WTC11 (cell line): ENCODE measurements at regions not wholly inside any gene's neighbourhood (a gene's known extent, or its start where the extent isn't known, plus 50 kb on each side); places are given as distances from the start of the nearest gene placed in this dataset.

Source experiments
- ATAC-seq: fragments of 200-7000 bp; cut with Tn5 transposase; 2 replicates; pipeline ENCODE4 v1.10.0; 2021; ENCODE audit warnings: mild to moderate bottlenecking, moderate library complexity
- CTCF ChIA-PET: fragments of 300-600 bp; sonication (Branson Sonifier 250); formaldehyde crosslinking; loops from one replicate; lab custom pipeline; 2021; ENCODE audit warnings: antibody characterized with exemption; lab: Charles Lee
- POLR2A ChIA-PET: fragments of 350-600 bp; sonication (Branson Sonifier 250); formaldehyde crosslinking; loops from one replicate; lab custom pipeline; 2021; ENCODE audit warnings: antibody characterized with exemption; lab: Charles Lee
- DNase-seq: peaks from one replicate; pipeline ENCODE4 v3.0.0; 2021; ENCODE audit warnings: low spot score
- H3K27ac Mint-ChIP-seq: 2 replicates; pipeline ENCODE4 v1.8.0; 2021; ENCODE audit warnings: mixed read lengths
- H3K27me3 Mint-ChIP-seq: 2 replicates; pipeline ENCODE4 v1.8.0; 2021; ENCODE audit warnings: low read depth, mild to moderate bottlenecking, moderate library complexity, mixed read lengths
- H3K36me3 Mint-ChIP-seq: 2 replicates; pipeline ENCODE4 v1.8.0; 2021; ENCODE audit warnings: mixed read lengths
- H3K4me1 Mint-ChIP-seq: 2 replicates; pipeline ENCODE4 v1.8.0; 2022; ENCODE audit warnings: mixed read lengths
- H3K4me3 Mint-ChIP-seq: 2 replicates; pipeline ENCODE4 v1.8.0; 2021; ENCODE audit warnings: mild to moderate bottlenecking, moderate library complexity, mixed read lengths
- H3K9me3 Mint-ChIP-seq: 2 replicates; pipeline ENCODE4 v1.8.0; 2021; ENCODE audit warnings: mixed read lengths
- ESRRA ChIP-seq: sonication (generic); formaldehyde crosslinking; IDR thresholded peaks from 2 replicates; pipeline ENCODE4 v1.8.1; 2022; ENCODE audit warnings: mild to moderate bottlenecking, missing genetic modification reagents, borderline replicate concordance
- FOXK1 ChIP-seq: sonication (generic); formaldehyde crosslinking; IDR thresholded peaks from 2 replicates; pipeline ENCODE4 v1.8.0; 2022; ENCODE audit warnings: mild to moderate bottlenecking, moderate library complexity, missing genetic modification reagents
- HMGA2 ChIP-seq: fragments of 250-450 bp; sonication (Bioruptor Pico); IDR thresholded peaks from 2 replicates; pipeline ENCODE4 v1.4.0; 2021; ENCODE audit warnings: mild to moderate bottlenecking, moderate library complexity
- IRF2 ChIP-seq: sonication (generic); formaldehyde crosslinking; IDR thresholded peaks from 2 replicates; pipeline ENCODE4 v1.8.0; 2022; ENCODE audit warnings: low read depth, missing genetic modification reagents, borderline replicate concordance
- NFYB ChIP-seq: sonication (generic); formaldehyde crosslinking; conservative IDR thresholded peaks from 2 replicates; pipeline ENCODE4 v1.8.0; 2022; ENCODE audit warnings: low read depth, missing genetic modification reagents
- NR1H2 ChIP-seq: sonication (generic); formaldehyde crosslinking; IDR thresholded peaks from 2 replicates; pipeline ENCODE4 v1.9.0; 2021; ENCODE audit warnings: mild to moderate bottlenecking, moderate library complexity, missing genetic modification reagents
- OVOL2 ChIP-seq: fragments of 250-450 bp; sonication (Bioruptor Pico); IDR thresholded peaks from 2 replicates; pipeline ENCODE4 v1.9.0; 2021; ENCODE audit warnings: mild to moderate bottlenecking, borderline replicate concordance
- ZBTB21 ChIP-seq: sonication (generic); formaldehyde crosslinking; IDR thresholded peaks from 2 replicates; pipeline ENCODE4 v1.8.1; 2023; ENCODE audit warnings: mild to moderate bottlenecking, missing genetic modification reagents, borderline replicate concordance
- ZNF138 ChIP-seq: sonication (generic); formaldehyde crosslinking; conservative IDR thresholded peaks from 2 replicates; pipeline ENCODE4 v1.8.1; 2022; ENCODE audit warnings: mild to moderate bottlenecking, moderate library complexity, missing genetic modification reagents
- ZNF219 ChIP-seq: sonication (generic); formaldehyde crosslinking; IDR thresholded peaks from 2 replicates; pipeline ENCODE4 v1.8.0; 2023; ENCODE audit warnings: missing genetic modification reagents, mild to moderate bottlenecking, borderline replicate concordance
- ZNF232 ChIP-seq: sonication (generic); formaldehyde crosslinking; IDR thresholded peaks from 2 replicates; pipeline ENCODE4 v1.8.0; 2022; ENCODE audit warnings: mild to moderate bottlenecking, missing genetic modification reagents
- ZNF396 ChIP-seq: fragments of 250-450 bp; sonication (Bioruptor Pico); IDR thresholded peaks from 2 replicates; pipeline ENCODE4 v1.8.0; 2021; ENCODE audit warnings: mild to moderate bottlenecking, moderate library complexity, borderline replicate concordance
- TF ChIP-seq, protein P1 (sequence below): fragments of 250-450 bp; sonication (Bioruptor Pico); IDR thresholded peaks from 2 replicates; pipeline ENCODE4 v1.9.0; 2021; ENCODE audit warnings: mild to moderate bottlenecking
- TF ChIP-seq, protein P2 (sequence below): sonication (generic); formaldehyde crosslinking; IDR thresholded peaks from 2 replicates; pipeline ENCODE4 v1.8.1; 2022; ENCODE audit warnings: low read depth, mild to moderate bottlenecking, moderate library complexity, missing genetic modification reagents, borderline replicate concordance
- TF ChIP-seq, protein P3 (sequence below): sonication (generic); formaldehyde crosslinking; conservative IDR thresholded peaks from 2 replicates; pipeline ENCODE4 v1.8.1; 2022; ENCODE audit warnings: mild to moderate bottlenecking, missing genetic modification reagents
- TF ChIP-seq, protein P4 (sequence below): fragments of 250-450 bp; sonication (Bioruptor Pico); IDR thresholded peaks from 2 replicates; pipeline ENCODE4 v1.9.0; 2021; ENCODE audit warnings: mild to moderate bottlenecking, borderline replicate concordance
- TF ChIP-seq, protein P5 (sequence below): sonication (generic); formaldehyde crosslinking; IDR thresholded peaks from 2 replicates; pipeline ENCODE4 v1.8.1; 2023; ENCODE audit warnings: mild to moderate bottlenecking, missing genetic modification reagents, moderate library complexity
- TF ChIP-seq, protein P6 (sequence below): sonication (generic); formaldehyde crosslinking; IDR thresholded peaks from 2 replicates; pipeline ENCODE4 v1.8.1; 2023; ENCODE audit warnings: mild to moderate bottlenecking, missing genetic modification reagents
- TF ChIP-seq, protein P7 (sequence below): fragments of 250-450 bp; sonication (Bioruptor Pico); IDR thresholded peaks from 2 replicates; pipeline ENCODE4 v2.1.2; 2022; ENCODE audit warnings: mild to moderate bottlenecking, moderate library complexity
- TF ChIP-seq, protein P8 (sequence below): sonication (generic); formaldehyde crosslinking; IDR thresholded peaks from 2 replicates; pipeline ENCODE4 v1.8.1; 2022; ENCODE audit warnings: low read depth, missing genetic modification reagents, borderline replicate concordance

DNA sequence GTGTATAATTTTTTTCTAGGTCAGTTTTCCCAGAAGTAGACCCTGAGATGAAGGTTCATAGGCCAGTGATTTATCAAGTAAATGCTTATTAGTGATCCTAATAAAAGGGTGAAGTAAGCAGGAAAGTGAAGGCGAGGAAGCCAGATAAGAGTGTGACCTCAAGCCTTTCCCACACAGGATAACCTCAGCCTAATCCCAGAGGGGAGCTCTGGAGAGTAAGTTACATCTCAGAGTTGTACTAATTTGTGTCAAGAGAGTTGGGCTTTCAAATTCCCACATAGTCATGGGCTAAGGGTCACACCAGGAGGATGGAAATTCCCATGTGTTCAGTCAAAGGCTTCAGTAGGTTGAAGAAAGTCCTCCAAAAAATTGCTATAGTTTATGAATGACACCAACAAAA is 191.4 kb downstream of the ADGRA3 start:
- POLR2A ChIA-PET, result no interaction called here
- no peak for TF ChIP-seq IRF2 (CRISPR knock-in tag)
- TF ChIP-seq, protein P1, sequence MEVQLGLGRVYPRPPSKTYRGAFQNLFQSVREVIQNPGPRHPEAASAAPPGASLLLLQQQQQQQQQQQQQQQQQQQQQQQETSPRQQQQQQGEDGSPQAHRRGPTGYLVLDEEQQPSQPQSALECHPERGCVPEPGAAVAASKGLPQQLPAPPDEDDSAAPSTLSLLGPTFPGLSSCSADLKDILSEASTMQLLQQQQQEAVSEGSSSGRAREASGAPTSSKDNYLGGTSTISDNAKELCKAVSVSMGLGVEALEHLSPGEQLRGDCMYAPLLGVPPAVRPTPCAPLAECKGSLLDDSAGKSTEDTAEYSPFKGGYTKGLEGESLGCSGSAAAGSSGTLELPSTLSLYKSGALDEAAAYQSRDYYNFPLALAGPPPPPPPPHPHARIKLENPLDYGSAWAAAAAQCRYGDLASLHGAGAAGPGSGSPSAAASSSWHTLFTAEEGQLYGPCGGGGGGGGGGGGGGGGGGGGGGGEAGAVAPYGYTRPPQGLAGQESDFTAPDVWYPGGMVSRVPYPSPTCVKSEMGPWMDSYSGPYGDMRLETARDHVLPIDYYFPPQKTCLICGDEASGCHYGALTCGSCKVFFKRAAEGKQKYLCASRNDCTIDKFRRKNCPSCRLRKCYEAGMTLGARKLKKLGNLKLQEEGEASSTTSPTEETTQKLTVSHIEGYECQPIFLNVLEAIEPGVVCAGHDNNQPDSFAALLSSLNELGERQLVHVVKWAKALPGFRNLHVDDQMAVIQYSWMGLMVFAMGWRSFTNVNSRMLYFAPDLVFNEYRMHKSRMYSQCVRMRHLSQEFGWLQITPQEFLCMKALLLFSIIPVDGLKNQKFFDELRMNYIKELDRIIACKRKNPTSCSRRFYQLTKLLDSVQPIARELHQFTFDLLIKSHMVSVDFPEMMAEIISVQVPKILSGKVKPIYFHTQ, result no peak
- TF ChIP-seq OVOL2 (CRISPR knock-in tag), result no peak
- no peak for TF ChIP-seq ZNF219
- TF ChIP-seq, protein P2, sequence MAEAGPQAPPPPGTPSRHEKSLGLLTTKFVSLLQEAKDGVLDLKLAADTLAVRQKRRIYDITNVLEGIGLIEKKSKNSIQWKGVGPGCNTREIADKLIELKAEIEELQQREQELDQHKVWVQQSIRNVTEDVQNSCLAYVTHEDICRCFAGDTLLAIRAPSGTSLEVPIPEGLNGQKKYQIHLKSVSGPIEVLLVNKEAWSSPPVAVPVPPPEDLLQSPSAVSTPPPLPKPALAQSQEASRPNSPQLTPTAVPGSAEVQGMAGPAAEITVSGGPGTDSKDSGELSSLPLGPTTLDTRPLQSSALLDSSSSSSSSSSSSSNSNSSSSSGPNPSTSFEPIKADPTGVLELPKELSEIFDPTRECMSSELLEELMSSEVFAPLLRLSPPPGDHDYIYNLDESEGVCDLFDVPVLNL (CRISPR knock-in tag), result no peak
- no peak for TF ChIP-seq ZNF396 (CRISPR knock-in tag)
- TF ChIP-seq, protein P3, sequence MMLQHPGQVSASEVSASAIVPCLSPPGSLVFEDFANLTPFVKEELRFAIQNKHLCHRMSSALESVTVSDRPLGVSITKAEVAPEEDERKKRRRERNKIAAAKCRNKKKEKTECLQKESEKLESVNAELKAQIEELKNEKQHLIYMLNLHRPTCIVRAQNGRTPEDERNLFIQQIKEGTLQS (CRISPR knock-in tag), result no peak
- TF ChIP-seq ESRRA (CRISPR knock-in tag), result no peak
- TF ChIP-seq HMGA2 (CRISPR knock-in tag), result no peak
- TF ChIP-seq, protein P4, sequence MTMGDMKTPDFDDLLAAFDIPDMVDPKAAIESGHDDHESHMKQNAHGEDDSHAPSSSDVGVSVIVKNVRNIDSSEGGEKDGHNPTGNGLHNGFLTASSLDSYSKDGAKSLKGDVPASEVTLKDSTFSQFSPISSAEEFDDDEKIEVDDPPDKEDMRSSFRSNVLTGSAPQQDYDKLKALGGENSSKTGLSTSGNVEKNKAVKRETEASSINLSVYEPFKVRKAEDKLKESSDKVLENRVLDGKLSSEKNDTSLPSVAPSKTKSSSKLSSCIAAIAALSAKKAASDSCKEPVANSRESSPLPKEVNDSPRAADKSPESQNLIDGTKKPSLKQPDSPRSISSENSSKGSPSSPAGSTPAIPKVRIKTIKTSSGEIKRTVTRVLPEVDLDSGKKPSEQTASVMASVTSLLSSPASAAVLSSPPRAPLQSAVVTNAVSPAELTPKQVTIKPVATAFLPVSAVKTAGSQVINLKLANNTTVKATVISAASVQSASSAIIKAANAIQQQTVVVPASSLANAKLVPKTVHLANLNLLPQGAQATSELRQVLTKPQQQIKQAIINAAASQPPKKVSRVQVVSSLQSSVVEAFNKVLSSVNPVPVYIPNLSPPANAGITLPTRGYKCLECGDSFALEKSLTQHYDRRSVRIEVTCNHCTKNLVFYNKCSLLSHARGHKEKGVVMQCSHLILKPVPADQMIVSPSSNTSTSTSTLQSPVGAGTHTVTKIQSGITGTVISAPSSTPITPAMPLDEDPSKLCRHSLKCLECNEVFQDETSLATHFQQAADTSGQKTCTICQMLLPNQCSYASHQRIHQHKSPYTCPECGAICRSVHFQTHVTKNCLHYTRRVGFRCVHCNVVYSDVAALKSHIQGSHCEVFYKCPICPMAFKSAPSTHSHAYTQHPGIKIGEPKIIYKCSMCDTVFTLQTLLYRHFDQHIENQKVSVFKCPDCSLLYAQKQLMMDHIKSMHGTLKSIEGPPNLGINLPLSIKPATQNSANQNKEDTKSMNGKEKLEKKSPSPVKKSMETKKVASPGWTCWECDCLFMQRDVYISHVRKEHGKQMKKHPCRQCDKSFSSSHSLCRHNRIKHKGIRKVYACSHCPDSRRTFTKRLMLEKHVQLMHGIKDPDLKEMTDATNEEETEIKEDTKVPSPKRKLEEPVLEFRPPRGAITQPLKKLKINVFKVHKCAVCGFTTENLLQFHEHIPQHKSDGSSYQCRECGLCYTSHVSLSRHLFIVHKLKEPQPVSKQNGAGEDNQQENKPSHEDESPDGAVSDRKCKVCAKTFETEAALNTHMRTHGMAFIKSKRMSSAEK (CRISPR knock-in tag), result no peak
- TF ChIP-seq, protein P5, sequence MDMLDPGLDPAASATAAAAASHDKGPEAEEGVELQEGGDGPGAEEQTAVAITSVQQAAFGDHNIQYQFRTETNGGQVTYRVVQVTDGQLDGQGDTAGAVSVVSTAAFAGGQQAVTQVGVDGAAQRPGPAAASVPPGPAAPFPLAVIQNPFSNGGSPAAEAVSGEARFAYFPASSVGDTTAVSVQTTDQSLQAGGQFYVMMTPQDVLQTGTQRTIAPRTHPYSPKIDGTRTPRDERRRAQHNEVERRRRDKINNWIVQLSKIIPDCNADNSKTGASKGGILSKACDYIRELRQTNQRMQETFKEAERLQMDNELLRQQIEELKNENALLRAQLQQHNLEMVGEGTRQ, result no peak
- TF ChIP-seq NR1H2 (CRISPR knock-in tag), result no peak
- Mint-ChIP-seq H3K4me3 (no peak overlapping the region), H3K27me3 (no peaks in the 10 kb centered on the region), H3K27ac (no peak overlapping the region), H3K9me3 (peaks cover 3% of the 10 kb centered on the region), H3K36me3 (peaks cover 3% of the 10 kb centered on the region), H3K4me1 (peaks cover 8% of the 10 kb centered on the region)
- CTCF ChIA-PET, result no interaction called here
- DNase-seq, result no peak
- ATAC-seq, result no peak

DNA sequence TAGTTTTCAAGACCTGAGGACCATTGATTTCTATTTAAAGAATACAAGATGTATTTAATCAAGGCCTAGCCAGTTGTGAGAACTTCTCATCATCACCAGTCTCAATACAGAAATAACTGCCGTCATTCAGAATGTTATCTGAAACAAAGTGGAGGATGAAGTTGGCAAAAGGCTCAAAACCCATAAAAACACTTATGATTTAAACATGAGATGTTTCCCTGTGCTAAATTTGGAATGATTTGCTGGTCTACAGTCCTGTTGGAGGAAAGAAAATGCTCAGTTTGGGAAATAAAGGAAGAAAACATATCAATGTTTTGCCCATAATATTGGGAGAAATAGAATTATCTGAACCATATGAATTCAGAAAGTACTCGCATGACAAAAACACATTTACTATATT is 192.2 kb downstream of the ADGRA3 start:
- H3K27ac Mint-ChIP-seq, result no peak overlapping the region
- no peaks in the 10 kb centered on the region for H3K27me3 Mint-ChIP-seq
- DNase-seq (no peak), ATAC-seq (no peak)
- ChIA-PET POLR2A (no interaction called here), CTCF (no interaction called here)
- H3K9me3 Mint-ChIP-seq, result no peaks in the 10 kb centered on the region
- no peak overlapping the region for H3K4me3 Mint-ChIP-seq
- H3K36me3 Mint-ChIP-seq, result no peaks in the 10 kb centered on the region
- peaks cover 8% of the 10 kb centered on the region for H3K4me1 Mint-ChIP-seq
- TF ChIP-seq, protein P6, sequence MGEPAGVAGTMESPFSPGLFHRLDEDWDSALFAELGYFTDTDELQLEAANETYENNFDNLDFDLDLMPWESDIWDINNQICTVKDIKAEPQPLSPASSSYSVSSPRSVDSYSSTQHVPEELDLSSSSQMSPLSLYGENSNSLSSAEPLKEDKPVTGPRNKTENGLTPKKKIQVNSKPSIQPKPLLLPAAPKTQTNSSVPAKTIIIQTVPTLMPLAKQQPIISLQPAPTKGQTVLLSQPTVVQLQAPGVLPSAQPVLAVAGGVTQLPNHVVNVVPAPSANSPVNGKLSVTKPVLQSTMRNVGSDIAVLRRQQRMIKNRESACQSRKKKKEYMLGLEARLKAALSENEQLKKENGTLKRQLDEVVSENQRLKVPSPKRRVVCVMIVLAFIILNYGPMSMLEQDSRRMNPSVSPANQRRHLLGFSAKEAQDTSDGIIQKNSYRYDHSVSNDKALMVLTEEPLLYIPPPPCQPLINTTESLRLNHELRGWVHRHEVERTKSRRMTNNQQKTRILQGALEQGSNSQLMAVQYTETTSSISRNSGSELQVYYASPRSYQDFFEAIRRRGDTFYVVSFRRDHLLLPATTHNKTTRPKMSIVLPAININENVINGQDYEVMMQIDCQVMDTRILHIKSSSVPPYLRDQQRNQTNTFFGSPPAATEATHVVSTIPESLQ (CRISPR knock-in tag), result no peak
- TF ChIP-seq ZNF138 (CRISPR knock-in tag) (no peak), NFYB (CRISPR knock-in tag) (no peak), HMGA2 (CRISPR knock-in tag) (no peak), ZNF232 (CRISPR knock-in tag) (no peak), ZBTB21 (no peak), FOXK1 (CRISPR knock-in tag) (no peak)
- TF ChIP-seq, protein P7, sequence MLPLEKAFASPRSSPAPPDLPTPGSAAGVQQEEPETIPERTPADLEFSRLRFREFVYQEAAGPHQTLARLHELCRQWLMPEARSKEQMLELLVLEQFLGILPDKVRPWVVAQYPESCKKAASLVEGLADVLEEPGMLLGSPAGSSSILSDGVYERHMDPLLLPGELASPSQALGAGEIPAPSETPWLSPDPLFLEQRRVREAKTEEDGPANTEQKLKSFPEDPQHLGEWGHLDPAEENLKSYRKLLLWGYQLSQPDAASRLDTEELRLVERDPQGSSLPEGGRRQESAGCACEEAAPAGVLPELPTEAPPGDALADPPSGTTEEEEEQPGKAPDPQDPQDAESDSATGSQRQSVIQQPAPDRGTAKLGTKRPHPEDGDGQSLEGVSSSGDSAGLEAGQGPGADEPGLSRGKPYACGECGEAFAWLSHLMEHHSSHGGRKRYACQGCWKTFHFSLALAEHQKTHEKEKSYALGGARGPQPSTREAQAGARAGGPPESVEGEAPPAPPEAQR (CRISPR knock-in tag), result no peak
- TF ChIP-seq, protein P8, sequence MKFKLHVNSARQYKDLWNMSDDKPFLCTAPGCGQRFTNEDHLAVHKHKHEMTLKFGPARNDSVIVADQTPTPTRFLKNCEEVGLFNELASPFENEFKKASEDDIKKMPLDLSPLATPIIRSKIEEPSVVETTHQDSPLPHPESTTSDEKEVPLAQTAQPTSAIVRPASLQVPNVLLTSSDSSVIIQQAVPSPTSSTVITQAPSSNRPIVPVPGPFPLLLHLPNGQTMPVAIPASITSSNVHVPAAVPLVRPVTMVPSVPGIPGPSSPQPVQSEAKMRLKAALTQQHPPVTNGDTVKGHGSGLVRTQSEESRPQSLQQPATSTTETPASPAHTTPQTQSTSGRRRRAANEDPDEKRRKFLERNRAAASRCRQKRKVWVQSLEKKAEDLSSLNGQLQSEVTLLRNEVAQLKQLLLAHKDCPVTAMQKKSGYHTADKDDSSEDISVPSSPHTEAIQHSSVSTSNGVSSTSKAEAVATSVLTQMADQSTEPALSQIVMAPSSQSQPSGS (CRISPR knock-in tag), result no peak
